Neural progenitor cell (in vitro differentiated cells): ENCODE measurements at regions not wholly inside any gene's neighbourhood (a gene's known extent, or its start where the extent isn't known, plus 50 kb on each side); places are given as distances from the start of the nearest gene placed in this dataset.

Experiments
- DNase-seq: peaks from one replicate; pipeline ENCODE4 v3.0.0-alpha.2; 2016; ENCODE audit warnings: low spot score
- H2AFZ ChIP-seq: fragments of 200-600 bp; sonication (generic); replicated peaks from 2 replicates; pipeline ENCODE4 v1.6.1; 2016; ENCODE audit warnings: antibody characterized with exemption
- H3F3A ChIP-seq: fragments of 200-600 bp; sonication (generic); 2 replicates; pipeline ENCODE4 v1.6.1; 2016; ENCODE audit warnings: antibody characterized with exemption, low read depth
- H3K27ac ChIP-seq: fragments of 200-600 bp; sonication (generic); 2 replicates; pipeline ENCODE4 v1.5.1; 2016; ENCODE audit warnings: mild to moderate bottlenecking
- H3K27me3 ChIP-seq: fragments of 200-600 bp; sonication (generic); 2 replicates; pipeline ENCODE4 v1.6.1; 2016; ENCODE audit warnings: mild to moderate bottlenecking, moderate library complexity
- H3K36me3 ChIP-seq: fragments of 200-600 bp; sonication (generic); 2 replicates; pipeline ENCODE4 v1.5.1; 2016
- H3K4me1 ChIP-seq: fragments of 200-600 bp; sonication (generic); 2 replicates; pipeline ENCODE4 v1.6.1; 2016; ENCODE audit warnings: mixed run types
- H3K4me2 ChIP-seq: fragments of 200-600 bp; sonication (generic); 2 replicates; pipeline ENCODE4 v1.6.1; 2016
- H3K4me3 ChIP-seq: fragments of 200-600 bp; sonication (generic); 2 replicates; pipeline ENCODE4 v1.5.1; 2016
- H3K79me2 ChIP-seq: fragments of 200-600 bp; sonication (generic); 2 replicates; pipeline ENCODE4 v1.6.1; 2016; ENCODE audit warnings: low read depth
- H3K9ac ChIP-seq: fragments of 200-600 bp; sonication (generic); 2 replicates; pipeline ENCODE4 v1.6.1; 2016
- H3K9me3 ChIP-seq: fragments of 200-600 bp; sonication (generic); 2 replicates; pipeline ENCODE4 v1.5.1; 2016; ENCODE audit warnings: low read depth
- H4K20me1 ChIP-seq: fragments of 200-600 bp; sonication (generic); 2 replicates; pipeline ENCODE4 v1.6.1; 2016; ENCODE audit warnings: low read depth
- H3K27ac Mint-ChIP-seq: 3 replicates; pipeline ENCODE4 v1.8.0; 2021; ENCODE audit warnings: mixed read lengths
- H3K27me3 Mint-ChIP-seq: 2 replicates; pipeline ENCODE4 v1.8.0; 2022; ENCODE audit warnings: low read depth, mild to moderate bottlenecking, inconsistent platforms, moderate library complexity, mixed read lengths; ENCODE audit not compliant: insufficient read depth
- H3K36me3 Mint-ChIP-seq: 3 replicates; pipeline ENCODE4 v1.8.0; 2021; ENCODE audit warnings: mixed read lengths
- H3K4me1 Mint-ChIP-seq: 3 replicates; pipeline ENCODE4 v1.8.0; 2021; ENCODE audit warnings: mixed read lengths
- H3K4me3 Mint-ChIP-seq: 3 replicates; pipeline ENCODE4 v1.8.0; 2021; ENCODE audit warnings: mild to moderate bottlenecking, moderate library complexity, mixed read lengths
- H3K9me3 Mint-ChIP-seq: 3 replicates; pipeline ENCODE4 v1.8.0; 2020; ENCODE audit warnings: mixed read lengths
- CTCF ChIP-seq: fragments of 200-600 bp; sonication (generic); IDR thresholded peaks from 2 replicates; pipeline ENCODE4 v1.5.1; 2017; ENCODE audit warnings: antibody characterized with exemption, mild to moderate bottlenecking
- EZH2 ChIP-seq: fragments of 200-600 bp; sonication (generic); IDR thresholded peaks from 2 replicates; pipeline ENCODE4 v1.6.1; 2017; ENCODE audit warnings: antibody characterized with exemption, mild to moderate bottlenecking, moderate library complexity
- EZH2phosphoT487 ChIP-seq: fragments of 200-600 bp; sonication (generic); IDR thresholded peaks from 2 replicates; pipeline ENCODE4 v1.6.1; 2017; ENCODE audit warnings: antibody characterized with exemption

- Mint-ChIP-seq H3K9me3 (no peaks in the 10 kb centered on the region), H3K27ac (no peak overlapping the region), H3K27me3 (no peaks in the 10 kb centered on the region), H3K4me3 (no peak overlapping the region), H3K4me1 (no peaks in the 10 kb centered on the region), H3K36me3 (no peaks in the 10 kb centered on the region)
- Histone ChIP-seq H2AFZ (no peak overlapping the region), H3K4me3 (no peak overlapping the region), H3K36me3 (no peaks in the 10 kb centered on the region), H3K27ac (no peak overlapping the region), H3F3A (no peaks in the 10 kb centered on the region), H3K4me1 (no peaks in the 10 kb centered on the region), H4K20me1 (no peaks in the 10 kb centered on the region), H3K9me3 (no peaks in the 10 kb centered on the region), H3K9ac (no peak overlapping the region), H3K27me3 (no peaks in the 10 kb centered on the region), H3K79me2 (no peaks in the 10 kb centered on the region), H3K4me2 (no peak overlapping the region)
- TF ChIP-seq EZH2 (no peak), EZH2phosphoT487 (no peak), CTCF (no peak)
- no peak for DNase-seq
These were observed 151.1 kb upstream of the HCRTR2 start for GRCh38 chr6:55023230-55023629.

- H3K36me3 Mint-ChIP-seq = no peaks in the 10 kb centered on the region
- Histone ChIP-seq H3K36me3 (no peaks in the 10 kb centered on the region), H3F3A (no peaks in the 10 kb centered on the region), H3K4me2 (no peak overlapping the region), H3K27me3 (no peaks in the 10 kb centered on the region), H3K79me2 (no peaks in the 10 kb centered on the region), H2AFZ (no peak overlapping the region), H3K9ac (no peak overlapping the region), H3K4me3 (no peak overlapping the region), H3K9me3 (no peaks in the 10 kb centered on the region), H3K4me1 (no peaks in the 10 kb centered on the region), H4K20me1 (no peaks in the 10 kb centered on the region), H3K27ac (no peak overlapping the region)
- TF ChIP-seq EZH2 (no peak), EZH2phosphoT487 (no peak), CTCF (no peak)
- peaks cover 3% of the 10 kb centered on the region for H3K27me3 Mint-ChIP-seq
- H3K9me3 Mint-ChIP-seq = no peaks in the 10 kb centered on the region
- DNase-seq = no peak
- no peaks in the 10 kb centered on the region for H3K4me1 Mint-ChIP-seq
- no peak overlapping the region for H3K4me3 Mint-ChIP-seq
- no peak overlapping the region for H3K27ac Mint-ChIP-seq
These were observed 141.2 kb upstream of the HCRTR2 start for GRCh38 chr6:55033016-55033546.

- H2AFZ ChIP-seq = no peak overlapping the region
- H3K4me3 Mint-ChIP-seq = no peak overlapping the region
- H4K20me1 ChIP-seq = no peaks in the 10 kb centered on the region
- no peak overlapping the region for H3K27ac ChIP-seq
- H3K9me3 ChIP-seq = no peaks in the 10 kb centered on the region
- no peaks in the 10 kb centered on the region for H3K36me3 Mint-ChIP-seq
- no peak overlapping the region for H3K9ac ChIP-seq
- no peak overlapping the region for H3K4me3 ChIP-seq
- peaks cover 3% of the 10 kb centered on the region for H3K27me3 Mint-ChIP-seq
- no peaks in the 10 kb centered on the region for H3F3A ChIP-seq
- H3K27ac Mint-ChIP-seq = no peak overlapping the region
- no peaks in the 10 kb centered on the region for H3K9me3 Mint-ChIP-seq
- H3K4me2 ChIP-seq = no peak overlapping the region
- H3K27me3 ChIP-seq = no peaks in the 10 kb centered on the region
- H3K36me3 ChIP-seq = no peaks in the 10 kb centered on the region
- DNase-seq = no peak
- H3K4me1 Mint-ChIP-seq = no peaks in the 10 kb centered on the region
- no peaks in the 10 kb centered on the region for H3K79me2 ChIP-seq
- H3K4me1 ChIP-seq = no peaks in the 10 kb centered on the region
- TF ChIP-seq EZH2 (no peak), EZH2phosphoT487 (no peak), CTCF (no peak)
These were observed 139.6 kb upstream of the HCRTR2 start for GRCh38 chr6:55034752-55035151.
